Transverse colon (tissue), 4 donors: ENCODE measurements at regions not wholly inside any gene's neighbourhood (a gene's known extent, or its start where the extent isn't known, plus 50 kb on each side); places are given as distances from the start of the nearest gene placed in this dataset.

ENCODE experiments used
- POLR2A ChIP-seq: fragments of 450-650 bp; IDR thresholded peaks from one replicate; pipeline ENCODE4 v1.6.1; 2016; ENCODE audit warnings: antibody characterized with exemption, mild to moderate bottlenecking, moderate library complexity
- POLR2AphosphoS5 ChIP-seq, 3 donors: sonication (generic); formaldehyde crosslinking; IDR thresholded peaks; one replicate each; pipeline ENCODE4 v1.6.1; 2016; ENCODE audit warnings: antibody characterized with exemption in 3 of 3
- TF ChIP-seq, protein P1 (sequence below), 5 experiments: fragments of 200-600 bp in 3 of 5; fragments of 450-650 bp in 2 of 5; sonication (generic) in 3 of 5; IDR thresholded peaks; 1 replicate in 2 of 5; 2 replicates in 3 of 5; pipeline ENCODE4 v1.5.1; 2016 to 2017; ENCODE audit warnings: antibody characterized with exemption in 5 of 5, inconsistent platforms in 3 of 5, mild to moderate bottlenecking in 2 of 5, moderate library complexity in 1 of 5

GRCh38 chr15:95175914-95176658 is 944.7 kb downstream of the MCTP2 start:
- no peak for TF ChIP-seq POLR2AphosphoS5 (IDR thresholded peaks at IDR 0.05)
- TF ChIP-seq, protein P1, sequence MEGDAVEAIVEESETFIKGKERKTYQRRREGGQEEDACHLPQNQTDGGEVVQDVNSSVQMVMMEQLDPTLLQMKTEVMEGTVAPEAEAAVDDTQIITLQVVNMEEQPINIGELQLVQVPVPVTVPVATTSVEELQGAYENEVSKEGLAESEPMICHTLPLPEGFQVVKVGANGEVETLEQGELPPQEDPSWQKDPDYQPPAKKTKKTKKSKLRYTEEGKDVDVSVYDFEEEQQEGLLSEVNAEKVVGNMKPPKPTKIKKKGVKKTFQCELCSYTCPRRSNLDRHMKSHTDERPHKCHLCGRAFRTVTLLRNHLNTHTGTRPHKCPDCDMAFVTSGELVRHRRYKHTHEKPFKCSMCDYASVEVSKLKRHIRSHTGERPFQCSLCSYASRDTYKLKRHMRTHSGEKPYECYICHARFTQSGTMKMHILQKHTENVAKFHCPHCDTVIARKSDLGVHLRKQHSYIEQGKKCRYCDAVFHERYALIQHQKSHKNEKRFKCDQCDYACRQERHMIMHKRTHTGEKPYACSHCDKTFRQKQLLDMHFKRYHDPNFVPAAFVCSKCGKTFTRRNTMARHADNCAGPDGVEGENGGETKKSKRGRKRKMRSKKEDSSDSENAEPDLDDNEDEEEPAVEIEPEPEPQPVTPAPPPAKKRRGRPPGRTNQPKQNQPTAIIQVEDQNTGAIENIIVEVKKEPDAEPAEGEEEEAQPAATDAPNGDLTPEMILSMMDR (IDR thresholded peaks at IDR 0.05), result no peak
- no peak for TF ChIP-seq POLR2A
